ENCODE measurements at regions not wholly inside any gene's neighbourhood (a gene's known extent, or its start where the extent isn't known, plus 50 kb on each side); places are given as distances from the start of the nearest gene placed in this dataset.

GRCh38 chr10:117762126-117762818 is 219.7 kb downstream of the EMX2 start:
- TF ChIP-seq CTCF (IDR thresholded peaks at IDR 0.05) (no peak), CHD2 (IDR thresholded peaks at IDR 0.05; ENCODE audit: low read length, partially characterized antibody) (no peak), CHD4 (IDR thresholded peaks at IDR 0.05; ENCODE audit: borderline replicate concordance) (no peak), REST (IDR thresholded peaks at IDR 0.05) (no peak), NR3C1 (IDR thresholded peaks at IDR 0.05) (no peak), POLR2A (IDR thresholded peaks at IDR 0.05; ENCODE audit: low read length) (no peak), RAD21 (conservative IDR thresholded peaks at IDR 0.05 in 1 of 2, IDR thresholded peaks at IDR 0.05 in 1 of 2) (no peak), MAX (IDR thresholded peaks at IDR 0.05) (no peak), KDM5A (IDR thresholded peaks at IDR 0.05) (no peak), EHMT2 (IDR thresholded peaks at IDR 0.05; ENCODE audit: low read depth) (no peak), CBX8 (IDR thresholded peaks at IDR 0.05) (no peak)
- TF ChIP-seq, protein P1, sequence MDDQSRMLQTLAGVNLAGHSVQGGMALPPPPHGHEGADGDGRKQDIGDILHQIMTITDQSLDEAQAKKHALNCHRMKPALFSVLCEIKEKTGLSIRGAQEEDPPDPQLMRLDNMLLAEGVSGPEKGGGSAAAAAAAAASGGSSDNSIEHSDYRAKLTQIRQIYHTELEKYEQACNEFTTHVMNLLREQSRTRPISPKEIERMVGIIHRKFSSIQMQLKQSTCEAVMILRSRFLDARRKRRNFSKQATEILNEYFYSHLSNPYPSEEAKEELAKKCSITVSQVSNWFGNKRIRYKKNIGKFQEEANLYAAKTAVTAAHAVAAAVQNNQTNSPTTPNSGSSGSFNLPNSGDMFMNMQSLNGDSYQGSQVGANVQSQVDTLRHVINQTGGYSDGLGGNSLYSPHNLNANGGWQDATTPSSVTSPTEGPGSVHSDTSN (IDR thresholded peaks at IDR 0.05): no peak

All from A549 (cell line).